IMR-90 (cell line): ENCODE measurements at regions not wholly inside any gene's neighbourhood (a gene's known extent, or its start where the extent isn't known, plus 50 kb on each side); places are given as distances from the start of the nearest gene placed in this dataset.

ENCODE experiments used
- FOS ChIP-seq: fragments of 150-350 bp; IDR thresholded peaks from 2 replicates; pipeline ENCODE4 v1.6.1; 2016; ENCODE audit warnings: low read depth, low read length
- MXI1 ChIP-seq: IDR thresholded peaks from 2 replicates; pipeline ENCODE4 v1.6.1; 2012; ENCODE audit warnings: low read depth, mild to moderate bottlenecking, low read length, moderate library complexity, borderline replicate concordance
- SMC3 ChIP-seq: fragments of 150-350 bp; IDR thresholded peaks from 2 replicates; pipeline ENCODE4 v1.6.1; 2016; ENCODE audit warnings: low read depth, mild to moderate bottlenecking, antibody characterized with exemption, low read length, moderate library complexity
- TF ChIP-seq, protein P1 (sequence below): conservative IDR thresholded peaks from 2 replicates; pipeline ENCODE4 v1.5.1; 2012; ENCODE audit warnings: mild to moderate bottlenecking, low read depth, low read length, improper control_type of control experiment

DNA sequence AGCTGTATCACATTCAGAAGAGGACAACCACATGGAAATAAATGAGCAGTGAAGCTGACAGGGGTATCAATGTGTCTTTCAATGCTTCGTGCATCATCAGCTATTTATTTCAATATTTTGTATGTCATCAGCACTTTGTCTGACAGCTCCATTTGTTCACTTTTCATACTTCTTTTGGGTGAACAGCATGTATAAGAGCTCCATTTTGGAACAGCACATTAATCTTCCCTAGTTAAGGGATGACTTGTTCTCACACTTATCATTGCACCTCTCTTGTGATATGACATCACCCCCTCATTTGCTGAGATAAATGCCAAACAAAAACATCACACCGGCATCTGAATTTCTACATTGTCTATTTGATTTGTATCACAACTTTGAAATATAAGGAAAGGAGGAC, 190.6 kb upstream of the SAMSN1 start:
- TF ChIP-seq, protein P1, sequence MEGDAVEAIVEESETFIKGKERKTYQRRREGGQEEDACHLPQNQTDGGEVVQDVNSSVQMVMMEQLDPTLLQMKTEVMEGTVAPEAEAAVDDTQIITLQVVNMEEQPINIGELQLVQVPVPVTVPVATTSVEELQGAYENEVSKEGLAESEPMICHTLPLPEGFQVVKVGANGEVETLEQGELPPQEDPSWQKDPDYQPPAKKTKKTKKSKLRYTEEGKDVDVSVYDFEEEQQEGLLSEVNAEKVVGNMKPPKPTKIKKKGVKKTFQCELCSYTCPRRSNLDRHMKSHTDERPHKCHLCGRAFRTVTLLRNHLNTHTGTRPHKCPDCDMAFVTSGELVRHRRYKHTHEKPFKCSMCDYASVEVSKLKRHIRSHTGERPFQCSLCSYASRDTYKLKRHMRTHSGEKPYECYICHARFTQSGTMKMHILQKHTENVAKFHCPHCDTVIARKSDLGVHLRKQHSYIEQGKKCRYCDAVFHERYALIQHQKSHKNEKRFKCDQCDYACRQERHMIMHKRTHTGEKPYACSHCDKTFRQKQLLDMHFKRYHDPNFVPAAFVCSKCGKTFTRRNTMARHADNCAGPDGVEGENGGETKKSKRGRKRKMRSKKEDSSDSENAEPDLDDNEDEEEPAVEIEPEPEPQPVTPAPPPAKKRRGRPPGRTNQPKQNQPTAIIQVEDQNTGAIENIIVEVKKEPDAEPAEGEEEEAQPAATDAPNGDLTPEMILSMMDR, result no peak
- no peak for TF ChIP-seq MXI1
- no peak for TF ChIP-seq SMC3
- no peak for TF ChIP-seq FOS
